A549 (cell line): ENCODE measurements at regions not wholly inside any gene's neighbourhood (a gene's known extent, or its start where the extent isn't known, plus 50 kb on each side); places are given as distances from the start of the nearest gene placed in this dataset.

Experiments
- BCL3 ChIP-seq: fragments of >200 bp; sonication (Bioruptor Twin); formaldehyde crosslinking; IDR thresholded peaks from 3 replicates; pipeline ENCODE4 v1.6.1; 2016
- BHLHE40 ChIP-seq: IDR thresholded peaks from 2 replicates; pipeline ENCODE4 v1.6.1; 2012; ENCODE audit warnings: low read depth, low read length, inconsistent platforms
- CHD2 ChIP-seq: fragments of 150-350 bp; IDR thresholded peaks from 2 replicates; pipeline ENCODE4 v1.6.1; 2014; ENCODE audit warnings: low read length; ENCODE audit not compliant: partially characterized antibody
- CTCF ChIP-seq: fragments of >200 bp; sonication (Bioruptor Twin); formaldehyde crosslinking; IDR thresholded peaks from 3 replicates; pipeline ENCODE4 v1.5.1; 2016
- ELK1 ChIP-seq: fragments of 150-350 bp; IDR thresholded peaks from 2 replicates; pipeline ENCODE4 v1.6.1; 2014; ENCODE audit warnings: low read depth, mild to moderate bottlenecking, low read length
- HMGXB4 ChIP-seq: fragments of 250-450 bp; sonication (Bioruptor Pico); IDR thresholded peaks from 2 replicates; pipeline ENCODE4 v1.5.0; 2021; ENCODE audit warnings: mild to moderate bottlenecking, moderate library complexity, borderline replicate concordance
- JUN ChIP-seq, 2 experiments: fragments of >200 bp; sonication (Bioruptor Twin); formaldehyde crosslinking; IDR thresholded peaks; 2 replicates in 1 of 2; 3 replicates in 1 of 2; pipeline ENCODE4 v1.6.1; 2016 to 2017
- KDM1A ChIP-seq: fragments of 200-600 bp; sonication (generic); IDR thresholded peaks from 2 replicates; pipeline ENCODE4 v1.6.1; 2016; ENCODE audit warnings: low read depth, mild to moderate bottlenecking
- MAX ChIP-seq: IDR thresholded peaks from 2 replicates; pipeline ENCODE4 v1.6.1; 2012
- MYC ChIP-seq: IDR thresholded peaks from 2 replicates; pipeline ENCODE4 v1.6.1; 2012; ENCODE audit warnings: mild to moderate bottlenecking, inconsistent platforms, low read length, improper control_type of control experiment, borderline replicate concordance
- PBX3 ChIP-seq: IDR thresholded peaks from 2 replicates; pipeline ENCODE4 v1.6.1; 2012
- POLR2A ChIP-seq: IDR thresholded peaks from 2 replicates; pipeline ENCODE4 v1.6.1; 2012; ENCODE audit warnings: mild to moderate bottlenecking, low read length
- REST ChIP-seq: fragments of 200-600 bp; sonication (generic); IDR thresholded peaks from 2 replicates; pipeline ENCODE4 v1.6.1; 2016; ENCODE audit warnings: antibody characterized with exemption, mild to moderate bottlenecking, moderate library complexity
- SREBF2 ChIP-seq: fragments of 450-650 bp; IDR thresholded peaks from 2 replicates; pipeline ENCODE4 v1.6.1; 2014; ENCODE audit warnings: mild to moderate bottlenecking, moderate library complexity

GRCh38 chr18:75621818-75622217 lies 194.3 kb upstream of the SMIM21 start:
- TF ChIP-seq SREBF2, result no peak
- TF ChIP-seq POLR2A, result no peak
- TF ChIP-seq CTCF, result no peak
- no peak for TF ChIP-seq CHD2
- no peak for TF ChIP-seq REST
- TF ChIP-seq MAX, result no peak
- no peak for TF ChIP-seq BHLHE40
- TF ChIP-seq HMGXB4, result no peak
- TF ChIP-seq BCL3, result no peak
- no peak for TF ChIP-seq ELK1
- no peak for TF ChIP-seq PBX3
- no peak for TF ChIP-seq MYC
- TF ChIP-seq KDM1A, result no peak
- no peak for TF ChIP-seq JUN (IDR thresholded peaks at IDR 0.05)
